Kidney epithelial cell (primary cell): ENCODE measurements at regions not wholly inside any gene's neighbourhood (a gene's known extent, or its start where the extent isn't known, plus 50 kb on each side); places are given as distances from the start of the nearest gene placed in this dataset.
"Not testable (repeated sequence)": the region's sequence is repeated elsewhere in the genome, so short reads cannot be mapped to it uniquely, and the experiment has no call there.

Source experiments
- DNase-seq: peaks from one replicate; pipeline ENCODE4 v3.0.0-alpha.2; 2010; ENCODE audit warnings: low read depth
- H3K27me3 ChIP-seq: 2 replicates; pipeline ENCODE4 v1.6.0; 2011; ENCODE audit warnings: low read length; ENCODE audit not compliant: control insufficient read depth, insufficient read depth
- H3K36me3 ChIP-seq: 2 replicates; pipeline ENCODE4 v1.5.1; 2011; ENCODE audit warnings: low read length; ENCODE audit not compliant: control insufficient read depth, insufficient read depth
- H3K4me3 ChIP-seq: 2 replicates; pipeline ENCODE4 v1.5.1; 2011; ENCODE audit warnings: low read depth, mild to moderate bottlenecking, control low read depth, low read length
- TF ChIP-seq, protein P1 (sequence below): IDR thresholded peaks from 2 replicates; pipeline ENCODE4 v1.5.1; 2011; ENCODE audit warnings: mild to moderate bottlenecking, moderate library complexity, low read length, control low read depth, inconsistent platforms; ENCODE audit not compliant: insufficient read depth, poor library complexity, severe bottlenecking

DNA sequence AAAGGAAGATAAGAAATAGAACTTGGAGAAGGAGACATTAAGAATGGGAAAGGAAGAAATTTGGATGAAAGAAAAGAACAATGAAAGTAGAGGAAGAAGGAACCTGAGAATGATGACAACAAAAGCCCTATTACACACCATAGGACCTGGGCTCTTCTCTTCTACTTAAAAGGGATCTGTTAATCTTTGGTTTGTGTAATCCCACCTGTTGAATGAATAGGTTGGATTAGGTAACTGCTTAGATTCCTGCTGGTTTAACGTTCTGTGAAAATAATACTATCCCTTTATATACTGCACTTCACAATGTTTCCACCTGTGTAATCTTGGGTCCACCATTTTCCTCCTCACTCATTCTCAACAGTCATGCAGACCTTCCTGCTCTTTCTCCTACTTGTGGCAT, 157.8 kb upstream of the ATP10B start:
- no peak for DNase-seq
- TF ChIP-seq, protein P1, sequence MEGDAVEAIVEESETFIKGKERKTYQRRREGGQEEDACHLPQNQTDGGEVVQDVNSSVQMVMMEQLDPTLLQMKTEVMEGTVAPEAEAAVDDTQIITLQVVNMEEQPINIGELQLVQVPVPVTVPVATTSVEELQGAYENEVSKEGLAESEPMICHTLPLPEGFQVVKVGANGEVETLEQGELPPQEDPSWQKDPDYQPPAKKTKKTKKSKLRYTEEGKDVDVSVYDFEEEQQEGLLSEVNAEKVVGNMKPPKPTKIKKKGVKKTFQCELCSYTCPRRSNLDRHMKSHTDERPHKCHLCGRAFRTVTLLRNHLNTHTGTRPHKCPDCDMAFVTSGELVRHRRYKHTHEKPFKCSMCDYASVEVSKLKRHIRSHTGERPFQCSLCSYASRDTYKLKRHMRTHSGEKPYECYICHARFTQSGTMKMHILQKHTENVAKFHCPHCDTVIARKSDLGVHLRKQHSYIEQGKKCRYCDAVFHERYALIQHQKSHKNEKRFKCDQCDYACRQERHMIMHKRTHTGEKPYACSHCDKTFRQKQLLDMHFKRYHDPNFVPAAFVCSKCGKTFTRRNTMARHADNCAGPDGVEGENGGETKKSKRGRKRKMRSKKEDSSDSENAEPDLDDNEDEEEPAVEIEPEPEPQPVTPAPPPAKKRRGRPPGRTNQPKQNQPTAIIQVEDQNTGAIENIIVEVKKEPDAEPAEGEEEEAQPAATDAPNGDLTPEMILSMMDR, result no peak
- H3K36me3 ChIP-seq, result no peaks in the 10 kb centered on the region
- H3K27me3 ChIP-seq, result no peaks in the 10 kb centered on the region
- H3K4me3 ChIP-seq, result no peak overlapping the region

DNA sequence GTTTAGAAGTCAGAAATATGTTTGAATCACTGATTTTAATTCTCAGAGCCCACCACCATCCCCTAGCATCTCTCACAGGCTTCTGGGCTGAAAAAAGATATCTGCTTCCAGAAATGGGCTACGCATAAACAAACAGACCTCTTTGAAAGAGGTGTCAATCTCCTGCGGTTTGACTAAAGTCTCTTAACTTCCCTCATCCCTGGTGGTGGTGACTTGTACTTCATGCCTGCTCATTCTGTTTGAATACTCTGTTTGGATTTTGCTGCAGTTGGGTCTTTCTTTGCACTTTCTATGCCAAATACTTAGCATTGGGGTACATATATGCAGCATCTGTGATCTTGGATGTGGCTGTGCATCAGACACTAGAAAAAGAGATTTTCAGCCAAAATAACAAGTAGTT, 157.2 kb upstream of the ATP10B start:
- Histone ChIP-seq H3K4me3 (no peak overlapping the region), H3K36me3 (no peaks in the 10 kb centered on the region), H3K27me3 (no peaks in the 10 kb centered on the region)
- DNase-seq, result no peak
- TF ChIP-seq, protein P1, result no peak

- no peak overlapping the region for H3K4me3 ChIP-seq
- TF ChIP-seq, protein P1, result no peak
- no peak for DNase-seq
- no peaks in the 10 kb centered on the region for H3K36me3 ChIP-seq
- no peaks in the 10 kb centered on the region for H3K27me3 ChIP-seq
Measured at GRCh38 chr5:161007879-161008278, 155.9 kb upstream of the ATP10B start.

DNA sequence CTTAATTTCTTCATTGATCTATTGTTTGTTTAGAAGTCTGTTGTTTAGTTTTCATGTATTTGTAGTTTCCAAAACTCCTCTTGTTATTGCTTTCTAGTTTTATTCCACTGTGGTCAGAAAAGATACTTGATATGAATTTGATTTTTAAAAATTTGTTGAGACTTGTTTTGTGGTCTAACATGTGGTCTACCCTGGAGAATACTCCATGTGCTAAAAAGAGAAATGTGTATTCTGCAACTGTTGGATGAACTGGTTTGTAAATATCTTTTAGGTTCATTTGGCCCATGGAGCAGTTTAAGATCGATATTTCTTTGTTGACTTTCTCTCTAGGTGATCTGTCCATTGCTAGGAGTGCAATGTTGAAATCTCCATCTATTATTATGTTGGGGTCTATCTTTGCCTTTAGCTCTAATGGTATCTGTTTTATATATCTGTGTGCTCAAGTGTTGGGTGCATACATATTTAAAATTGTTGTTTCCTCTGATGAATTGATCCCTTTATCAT, 150.6 kb upstream of the ATP10B start:
- Histone ChIP-seq H3K4me3 (no peak overlapping the region), H3K36me3 (no peaks in the 10 kb centered on the region), H3K27me3 (no peaks in the 10 kb centered on the region)
- TF ChIP-seq, protein P1, result no peak
- no peak for DNase-seq

DNA sequence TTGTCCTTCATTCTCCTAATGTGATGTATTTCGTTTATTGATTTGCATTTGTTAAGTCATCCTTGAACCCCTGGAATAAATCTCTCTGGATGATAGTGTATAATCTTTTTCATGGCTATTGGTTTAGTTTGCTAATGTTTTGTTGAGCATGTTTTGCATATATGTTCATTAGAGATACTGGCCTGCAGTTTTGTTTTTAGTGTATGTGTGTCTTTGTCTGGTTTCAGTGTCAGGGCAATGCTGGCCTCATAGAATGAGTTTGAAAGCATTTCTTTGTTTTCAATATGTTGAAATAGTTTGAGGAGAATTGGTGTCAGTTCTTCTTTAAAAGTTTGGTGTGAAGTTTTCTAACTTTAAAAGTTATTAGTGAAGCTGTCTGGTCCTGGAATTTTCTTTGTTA, 149.6 kb upstream of the ATP10B start:
- TF ChIP-seq, protein P1, result no peak
- DNase-seq, result no peak

DNA sequence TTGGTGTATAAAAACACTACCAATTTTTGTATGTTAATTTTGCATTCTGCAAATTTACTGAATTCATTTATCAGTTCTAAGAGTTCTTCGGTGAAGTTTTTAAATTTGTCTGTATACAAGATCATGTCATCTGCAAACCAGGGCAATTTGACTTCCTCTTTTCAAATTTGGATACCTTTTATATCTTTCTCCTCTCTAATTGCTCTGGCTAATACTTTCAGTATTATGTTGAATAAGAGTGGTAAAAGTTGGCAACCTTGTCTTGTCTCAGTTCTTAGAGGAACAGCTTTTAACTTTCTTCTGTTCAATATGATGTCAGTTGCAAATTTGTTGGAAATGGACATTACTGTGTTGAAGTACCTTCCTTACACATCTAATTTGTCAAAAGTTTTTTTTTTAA, 149.1 kb upstream of the ATP10B start:
- H3K4me3 ChIP-seq, H3K36me3 ChIP-seq, DNase-seq, H3K27me3 ChIP-seq: not testable (repeated sequence)

More for the DNA sequence above, 149.6 kb upstream of the ATP10B start:
- no peak overlapping the region for H3K4me3 ChIP-seq
- H3K36me3 ChIP-seq, result no peaks in the 10 kb centered on the region
- no peaks in the 10 kb centered on the region for H3K27me3 ChIP-seq
